ENCODE measurements at regions not wholly inside any gene's neighbourhood (a gene's known extent, or its start where the extent isn't known, plus 50 kb on each side); places are given as distances from the start of the nearest gene placed in this dataset.

DNA sequence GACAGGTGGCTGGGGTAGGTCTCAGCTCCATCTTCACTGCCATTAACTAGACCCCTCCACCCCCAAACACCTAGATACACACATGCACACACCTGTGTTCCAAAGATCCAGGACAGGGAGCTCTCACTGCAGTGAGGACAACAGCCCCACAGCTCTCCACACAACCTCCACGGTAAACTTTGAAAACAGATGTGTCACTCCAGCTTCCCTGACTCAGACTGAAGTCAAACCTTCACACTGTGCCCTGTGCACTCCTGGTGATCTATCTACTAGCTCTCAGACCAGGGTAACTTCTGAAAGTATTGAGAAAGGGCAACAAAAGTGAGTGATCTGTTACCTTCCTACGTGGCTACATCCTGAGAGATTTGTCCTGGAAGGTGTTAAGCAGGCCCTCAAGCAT, 519.8 kb downstream of the XPNPEP1 start:
- DNase-seq: peak; percentile 9
- H3K27ac ChIP-seq (ENCODE audit: insufficient read depth, low read length): no peak overlapping the region
- no peak overlapping the region for H3K14ac ChIP-seq (replicated peaks; ENCODE audit: low read depth, low read length)
- H2BK20ac ChIP-seq (ENCODE audit: low read depth, low read length): no peak overlapping the region
- no peak overlapping the region for H3K18ac ChIP-seq (ENCODE audit: low read depth, low read length)
- TF ChIP-seq, protein P1, sequence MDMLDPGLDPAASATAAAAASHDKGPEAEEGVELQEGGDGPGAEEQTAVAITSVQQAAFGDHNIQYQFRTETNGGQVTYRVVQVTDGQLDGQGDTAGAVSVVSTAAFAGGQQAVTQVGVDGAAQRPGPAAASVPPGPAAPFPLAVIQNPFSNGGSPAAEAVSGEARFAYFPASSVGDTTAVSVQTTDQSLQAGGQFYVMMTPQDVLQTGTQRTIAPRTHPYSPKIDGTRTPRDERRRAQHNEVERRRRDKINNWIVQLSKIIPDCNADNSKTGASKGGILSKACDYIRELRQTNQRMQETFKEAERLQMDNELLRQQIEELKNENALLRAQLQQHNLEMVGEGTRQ (IDR thresholded peaks at IDR 0.05; ENCODE audit: low read depth, low read length): no peak
- TF ChIP-seq RCOR1 (IDR thresholded peaks at IDR 0.05; ENCODE audit: insufficient replicate concordance, low read length) (no peak), RFX5 (IDR thresholded peaks at IDR 0.05; ENCODE audit: low read depth, low read length) (no peak), POLR2A (IDR thresholded peaks at IDR 0.05; ENCODE audit: low read depth, low read length) (no peak), CHD1 (IDR thresholded peaks at IDR 0.05; ENCODE audit: low read depth, low read length) (no peak), MXI1 (IDR thresholded peaks at IDR 0.05; ENCODE audit: borderline replicate concordance, low read depth, low read length) (no peak), CEBPB (IDR thresholded peaks at IDR 0.05; ENCODE audit: low read depth, low read length) (no peak), MAFK (IDR thresholded peaks at IDR 0.05; ENCODE audit: low read depth, low read length) (no peak), BHLHE40 (IDR thresholded peaks at IDR 0.05; ENCODE audit: low read depth, low read length) (no peak)
- TF ChIP-seq, protein P2, sequence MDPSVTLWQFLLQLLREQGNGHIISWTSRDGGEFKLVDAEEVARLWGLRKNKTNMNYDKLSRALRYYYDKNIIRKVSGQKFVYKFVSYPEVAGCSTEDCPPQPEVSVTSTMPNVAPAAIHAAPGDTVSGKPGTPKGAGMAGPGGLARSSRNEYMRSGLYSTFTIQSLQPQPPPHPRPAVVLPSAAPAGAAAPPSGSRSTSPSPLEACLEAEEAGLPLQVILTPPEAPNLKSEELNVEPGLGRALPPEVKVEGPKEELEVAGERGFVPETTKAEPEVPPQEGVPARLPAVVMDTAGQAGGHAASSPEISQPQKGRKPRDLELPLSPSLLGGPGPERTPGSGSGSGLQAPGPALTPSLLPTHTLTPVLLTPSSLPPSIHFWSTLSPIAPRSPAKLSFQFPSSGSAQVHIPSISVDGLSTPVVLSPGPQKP (IDR thresholded peaks at IDR 0.05; ENCODE audit: borderline replicate concordance, low read depth, low read length): no peak
- no peaks in the 10 kb centered on the region for H3K79me1 ChIP-seq (ENCODE audit: low read depth in 1 of 2, low read length in 2 of 2)
- no peak for ATAC-seq (ENCODE audit: low read depth)
- peak overlapping the region; percentile 10 for H2AFZ ChIP-seq (replicated peaks; ENCODE audit: low read length, poor library complexity)
- H3K23ac ChIP-seq (ENCODE audit: low read depth, low read length): no peak overlapping the region
- no peak overlapping the region for H4K8ac ChIP-seq (ENCODE audit: low read depth in 2 of 2, low read length in 2 of 2)
- H2BK5ac ChIP-seq (ENCODE audit: low read depth, low read length, poor library complexity, severe bottlenecking): no peak overlapping the region
- H3K9me1 ChIP-seq (ENCODE audit: insufficient read depth, low read length): no peaks in the 10 kb centered on the region
- dilution Hi-C loops (cut with HindIII; ENCODE audit: low sequenced_read_pairs, unreplicated experiment) (no loop called here), in situ Hi-C loops (cut with MboI; ENCODE audit: low sequenced_read_pairs) (no loop called here), intact Hi-C loops (cut with micrococcal nuclease) (no loop called here)
- no peaks in the 10 kb centered on the region for H4K20me1 ChIP-seq (ENCODE audit: insufficient read depth, low read length)
- H2BK120ac ChIP-seq (ENCODE audit: low read depth, low read length): no peak overlapping the region
- no peaks in the 10 kb centered on the region for H3K4me1 ChIP-seq (ENCODE audit: control insufficient read depth, insufficient read depth, low read length)
- ChIA-PET CTCF (no interaction called here), POLR2A (ENCODE audit: unreplicated experiment) (no interaction called here)
- H4K5ac ChIP-seq (ENCODE audit: low read depth, low read length): no peak overlapping the region
- no peak overlapping the region for H3K4me3 ChIP-seq (ENCODE audit: insufficient read depth, low read depth, low read length)
- H3K9ac ChIP-seq (ENCODE audit: low read depth, low read length): no peak overlapping the region
- H4K91ac ChIP-seq (ENCODE audit: insufficient read depth, low read depth, low read length): no peak overlapping the region
- no peak overlapping the region for H2AK9ac ChIP-seq (replicated peaks; ENCODE audit: low read depth, low read length, poor library complexity)
- WGBS, 2 experiments (ENCODE audit: extremely low coverage in 2 of 2, insufficient read length in 1 of 2): 20% methylated on average over 1 of the region's 2 CpGs; no CpG with 5 or more reads in 1 of the 2 experiments
- H3K56ac ChIP-seq (ENCODE audit: extremely low read depth, insufficient read depth, low read length): no peak overlapping the region
- H2BK15ac ChIP-seq (ENCODE audit: low read depth, low read length): no peak overlapping the region
- H3K4ac ChIP-seq (ENCODE audit: low read depth, low read length): no peak overlapping the region
- no peak overlapping the region for H3K4me2 ChIP-seq (ENCODE audit: low read depth, low read length)
- no peaks in the 10 kb centered on the region; the same call in none of the 2 replicates for H3K27me3 ChIP-seq (ENCODE audit: control insufficient read depth, insufficient read depth, low read length)
- BruUV-seq (replicated peaks): no TSS peak
- H3K9me3 ChIP-seq (ENCODE audit: control insufficient read depth, insufficient read depth, low read length): no peaks in the 10 kb centered on the region
- H3K36me3 ChIP-seq (ENCODE audit: control insufficient read depth, insufficient read depth, low read length): no peaks in the 10 kb centered on the region
- H2AK5ac ChIP-seq (ENCODE audit: low read depth, low read length): no peak overlapping the region

Data from IMR-90 (cell line).